Thoracic aorta (tissue), 2 donors: ENCODE measurements at regions not wholly inside any gene's neighbourhood (a gene's known extent, or its start where the extent isn't known, plus 50 kb on each side); places are given as distances from the start of the nearest gene placed in this dataset.

ENCODE experiments used
- ATAC-seq: fragments of 150-250 bp; one replicate; pipeline ENCODE4 v1.8.0; 2017; ENCODE audit warnings: low read depth; ENCODE audit not compliant: insufficient number of reproducible peaks, low FRiP score
- DNase-seq: peaks from one replicate; pipeline ENCODE4 v3.0.0-alpha.2; 2020; ENCODE audit warnings: low spot score
- H3K27ac ChIP-seq, 2 donors: fragments of 200-600 bp; sonication (generic); 1 replicate in 1 of 2; 2 replicates in 1 of 2; pipeline ENCODE4 v1.5.1; 2016; ENCODE audit warnings: mild to moderate bottlenecking in 2 of 2, moderate library complexity in 2 of 2
- H3K27me3 ChIP-seq: fragments of 200-600 bp; sonication (generic); replicated peaks from 2 replicates; pipeline ENCODE4 v1.6.0; 2016; ENCODE audit warnings: mild to moderate bottlenecking; ENCODE audit not compliant: insufficient read depth
- H3K36me3 ChIP-seq: fragments of 200-600 bp; sonication (generic); one replicate; pipeline ENCODE4 v1.5.1; 2016
- H3K4me1 ChIP-seq, 2 donors: fragments of 200-600 bp; sonication (generic); 1 replicate in 1 of 2; 2 replicates in 1 of 2; pipeline versions ENCODE4 v1.5.1 to v1.6.0; 2016; ENCODE audit warnings: low read depth in 2 of 2, mild to moderate bottlenecking in 1 of 2; ENCODE audit not compliant: control insufficient read depth in 1 of 2
- H3K4me3 ChIP-seq: fragments of 200-600 bp; sonication (generic); 2 replicates; pipeline ENCODE4 v1.5.1; 2016; ENCODE audit warnings: mild to moderate bottlenecking
- H3K9me3 ChIP-seq: fragments of 200-600 bp; sonication (generic); 2 replicates; pipeline ENCODE4 v1.5.1; 2016
- TF ChIP-seq, protein P1 (sequence below): fragments of 200-600 bp; sonication (generic); IDR thresholded peaks from one replicate; pipeline ENCODE4 v1.5.1; 2019; ENCODE audit warnings: antibody characterized with exemption

- TF ChIP-seq, protein P1, sequence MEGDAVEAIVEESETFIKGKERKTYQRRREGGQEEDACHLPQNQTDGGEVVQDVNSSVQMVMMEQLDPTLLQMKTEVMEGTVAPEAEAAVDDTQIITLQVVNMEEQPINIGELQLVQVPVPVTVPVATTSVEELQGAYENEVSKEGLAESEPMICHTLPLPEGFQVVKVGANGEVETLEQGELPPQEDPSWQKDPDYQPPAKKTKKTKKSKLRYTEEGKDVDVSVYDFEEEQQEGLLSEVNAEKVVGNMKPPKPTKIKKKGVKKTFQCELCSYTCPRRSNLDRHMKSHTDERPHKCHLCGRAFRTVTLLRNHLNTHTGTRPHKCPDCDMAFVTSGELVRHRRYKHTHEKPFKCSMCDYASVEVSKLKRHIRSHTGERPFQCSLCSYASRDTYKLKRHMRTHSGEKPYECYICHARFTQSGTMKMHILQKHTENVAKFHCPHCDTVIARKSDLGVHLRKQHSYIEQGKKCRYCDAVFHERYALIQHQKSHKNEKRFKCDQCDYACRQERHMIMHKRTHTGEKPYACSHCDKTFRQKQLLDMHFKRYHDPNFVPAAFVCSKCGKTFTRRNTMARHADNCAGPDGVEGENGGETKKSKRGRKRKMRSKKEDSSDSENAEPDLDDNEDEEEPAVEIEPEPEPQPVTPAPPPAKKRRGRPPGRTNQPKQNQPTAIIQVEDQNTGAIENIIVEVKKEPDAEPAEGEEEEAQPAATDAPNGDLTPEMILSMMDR, result no peak
- no peak overlapping the region for H3K4me3 ChIP-seq
- no peak for ATAC-seq
- no peaks in the 10 kb centered on the region for H3K36me3 ChIP-seq
- no peak for DNase-seq
- H3K9me3 ChIP-seq, result no peaks in the 10 kb centered on the region
- no peaks in the 10 kb centered on the region for H3K27me3 ChIP-seq
- no peaks in the 10 kb centered on the region for H3K4me1 ChIP-seq
- no peak overlapping the region for H3K27ac ChIP-seq
These were observed 385.1 kb downstream of the BUD13 start for GRCh38 chr11:116387641-116388040.

DNA sequence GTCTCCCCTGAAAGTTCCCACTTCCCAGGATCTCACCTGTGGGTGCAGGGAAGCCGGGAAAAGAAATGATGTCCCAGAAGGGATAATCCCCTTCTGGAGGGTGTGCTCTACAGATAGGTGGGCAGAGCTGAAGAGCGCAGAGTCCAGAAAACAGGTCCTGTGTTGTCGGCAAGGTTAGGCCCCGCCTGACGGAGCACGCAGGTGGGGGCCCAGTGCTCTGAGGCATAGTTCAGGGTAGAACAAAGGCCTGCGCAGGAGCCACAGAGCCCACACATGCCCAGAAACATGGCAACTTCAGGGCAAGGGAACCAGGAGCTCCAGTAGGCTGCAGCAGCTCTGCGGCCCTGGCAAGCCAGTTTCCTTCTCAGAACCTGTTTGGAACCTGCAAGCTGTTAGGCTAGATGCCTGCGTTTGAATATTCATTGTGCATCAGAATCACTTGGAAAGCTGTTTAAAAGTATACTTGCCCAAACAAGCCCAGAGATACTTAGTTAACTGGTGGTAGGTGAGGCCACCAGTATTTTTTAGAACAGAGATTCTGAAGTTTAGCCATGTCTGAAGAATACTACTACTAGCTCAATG is 386.6 kb downstream of the BUD13 start:
- Histone ChIP-seq H3K9me3 (no peaks in the 10 kb centered on the region), H3K27ac (no peak overlapping the region), H3K36me3 (no peaks in the 10 kb centered on the region), H3K27me3 (no peaks in the 10 kb centered on the region), H3K4me3 (no peak overlapping the region), H3K4me1 (no peaks in the 10 kb centered on the region)
- DNase-seq (no peak), ATAC-seq (no peak)
- TF ChIP-seq, protein P1, result no peak

DNA sequence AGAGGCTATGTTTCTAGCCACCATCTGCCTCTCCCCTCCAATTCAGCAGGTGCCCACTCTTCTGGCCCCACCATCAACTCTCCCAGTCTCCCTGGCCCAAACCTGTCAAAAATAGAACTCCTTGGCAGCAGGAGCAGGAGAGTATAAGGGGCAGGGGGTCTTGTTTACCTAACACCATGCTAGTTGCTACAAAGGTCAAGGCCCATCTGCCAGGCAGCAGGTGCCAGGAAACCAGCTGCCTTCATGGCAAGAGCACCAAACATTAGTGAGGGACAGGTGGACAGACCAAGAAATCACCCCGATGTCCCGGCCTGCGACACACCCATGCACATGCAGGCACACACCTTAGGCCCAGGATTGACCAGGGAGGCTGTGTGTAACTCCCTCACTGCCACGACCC is 387.9 kb downstream of the BUD13 start:
- no peaks in the 10 kb centered on the region for H3K9me3 ChIP-seq
- ATAC-seq (no peak), DNase-seq (no peak)

DNA sequence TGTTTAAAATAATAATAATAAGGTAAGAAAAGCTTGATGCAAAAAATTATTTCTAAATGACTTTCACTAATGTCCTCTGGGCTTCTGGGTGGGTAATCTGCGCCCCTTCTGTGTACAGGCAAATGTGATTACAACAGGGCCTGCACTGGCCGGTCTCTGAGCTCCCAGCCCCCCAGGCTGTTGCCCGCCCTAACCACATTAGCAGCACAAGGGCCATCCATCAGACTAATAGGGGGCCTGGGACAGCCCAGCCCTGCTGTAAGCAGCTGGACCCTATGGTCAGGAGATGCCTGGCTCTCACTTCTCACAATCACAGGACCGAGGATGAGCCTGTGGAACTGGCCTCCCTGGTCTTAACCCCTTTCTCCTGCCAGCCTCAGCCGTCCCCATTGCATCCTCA is 388.4 kb downstream of the BUD13 start:
- H3K4me3 ChIP-seq, result no peak overlapping the region
- no peaks in the 10 kb centered on the region for H3K9me3 ChIP-seq
- H3K4me1 ChIP-seq, result no peaks in the 10 kb centered on the region
- H3K36me3 ChIP-seq, result no peaks in the 10 kb centered on the region
- TF ChIP-seq, protein P1, result no peak
- DNase-seq (no peak), ATAC-seq (no peak)
- H3K27ac ChIP-seq, result no peak overlapping the region
- H3K27me3 ChIP-seq, result no peaks in the 10 kb centered on the region

More for the DNA sequence above, 387.9 kb downstream of the BUD13 start:
- Histone ChIP-seq H3K36me3 (no peaks in the 10 kb centered on the region), H3K27ac (no peak overlapping the region), H3K4me1 (no peaks in the 10 kb centered on the region), H3K4me3 (no peak overlapping the region), H3K27me3 (no peaks in the 10 kb centered on the region)
- TF ChIP-seq, protein P1, result no peak

DNA sequence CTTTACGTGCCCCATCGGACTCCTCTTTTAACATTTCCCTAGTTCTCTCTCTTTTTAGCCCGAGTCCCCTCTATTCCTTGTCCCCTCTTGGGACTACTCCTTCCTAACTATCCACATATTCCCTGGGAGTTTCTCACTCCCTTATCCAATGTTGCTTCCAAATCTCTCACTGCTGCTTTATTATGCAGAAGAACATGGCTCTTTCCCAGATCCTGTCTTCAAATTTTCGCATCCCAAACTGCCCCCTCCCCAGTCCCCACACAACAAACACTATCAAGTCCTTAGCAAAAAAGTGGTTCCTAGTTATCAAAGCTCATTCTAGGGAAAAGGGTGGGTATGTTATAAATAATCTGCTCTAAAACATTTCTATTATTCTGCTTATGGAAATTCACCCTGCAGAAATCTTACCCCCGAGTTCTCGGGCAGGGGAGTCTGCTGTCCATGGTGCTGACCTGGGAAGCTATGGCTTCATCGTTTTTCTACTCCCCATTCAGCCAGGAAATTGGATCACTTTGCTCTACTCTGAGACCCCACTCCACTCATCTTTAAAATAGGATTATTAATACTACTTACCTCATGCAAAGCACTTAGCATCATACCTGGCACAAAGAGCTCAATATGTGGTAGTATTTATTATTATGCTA is 393.5 kb downstream of the BUD13 start:
- DNase-seq, result no peak
- no peak overlapping the region for H3K27ac ChIP-seq
- ATAC-seq, result no peak
- TF ChIP-seq, protein P1, result no peak
- no peaks in the 10 kb centered on the region for H3K27me3 ChIP-seq
- H3K9me3 ChIP-seq, result no peaks in the 10 kb centered on the region
- H3K4me1 ChIP-seq, result no peaks in the 10 kb centered on the region
- no peaks in the 10 kb centered on the region for H3K36me3 ChIP-seq
- H3K4me3 ChIP-seq, result no peak overlapping the region
